ENCODE measurements at regions not wholly inside any gene's neighbourhood (a gene's known extent, or its start where the extent isn't known, plus 50 kb on each side); places are given as distances from the start of the nearest gene placed in this dataset.
"Not testable (repeated sequence)": the region's sequence is repeated elsewhere in the genome, so short reads cannot be mapped to it uniquely, and the experiment has no call there.

- no peak overlapping the region for H3K27ac ChIP-seq (ENCODE audit: low read length)
- no peaks in the 10 kb centered on the region for H3K79me2 ChIP-seq (replicated peaks; ENCODE audit: insufficient read depth, low read length)
- no peak overlapping the region for H3K9ac ChIP-seq (ENCODE audit: low read length)
- no peak overlapping the region for H2AFZ ChIP-seq (ENCODE audit: low read depth, low read length)
- H4K20me1 ChIP-seq (ENCODE audit: insufficient read depth), result no peaks in the 10 kb centered on the region
- H3F3A ChIP-seq (ENCODE audit: insufficient read depth, low read length, poor library complexity, severe bottlenecking), result no peaks in the 10 kb centered on the region
- H3K36me3 ChIP-seq (ENCODE audit: insufficient read depth, low read length), result no peaks in the 10 kb centered on the region
- H3K9me2 ChIP-seq (ENCODE audit: insufficient read depth, low read length), result no peaks in the 10 kb centered on the region
- H3K27me3 ChIP-seq (ENCODE audit: insufficient read depth, low read depth, low read length), result no peaks in the 10 kb centered on the region
- no peaks in the 10 kb centered on the region for H3K9me3 ChIP-seq (ENCODE audit: low read length)
- no peak overlapping the region for H3K4me2 ChIP-seq (ENCODE audit: low read length)
- TF ChIP-seq RAD21 (conservative IDR thresholded peaks at IDR 0.05) (no peak), CTCF (IDR thresholded peaks at IDR 0.05; ENCODE audit: poor library complexity, severe bottlenecking) (no peak), EP300 (conservative IDR thresholded peaks at IDR 0.05; ENCODE audit: poor library complexity, severe bottlenecking) (no peak), EZH2 (IDR thresholded peaks at IDR 0.05; ENCODE audit: borderline replicate concordance, insufficient read depth, low read length, poor library complexity, severe bottlenecking) (no peak), MXI1 (conservative IDR thresholded peaks at IDR 0.05; ENCODE audit: poor library complexity, severe bottlenecking) (no peak), REST (IDR thresholded peaks at IDR 0.05; ENCODE audit: borderline replicate concordance) (no peak), SMC3 (conservative IDR thresholded peaks at IDR 0.05; ENCODE audit: poor library complexity) (no peak), POLR2AphosphoS5 (IDR thresholded peaks at IDR 0.05) (no peak), TAF1 (IDR thresholded peaks at IDR 0.05; ENCODE audit: low read depth) (no peak)
- H3K4me3 ChIP-seq (ENCODE audit: low read length), result no peak overlapping the region
Observed at GRCh38 chr11:129751511-129751910, 64.1 kb upstream of the TMEM45B start.

DNA sequence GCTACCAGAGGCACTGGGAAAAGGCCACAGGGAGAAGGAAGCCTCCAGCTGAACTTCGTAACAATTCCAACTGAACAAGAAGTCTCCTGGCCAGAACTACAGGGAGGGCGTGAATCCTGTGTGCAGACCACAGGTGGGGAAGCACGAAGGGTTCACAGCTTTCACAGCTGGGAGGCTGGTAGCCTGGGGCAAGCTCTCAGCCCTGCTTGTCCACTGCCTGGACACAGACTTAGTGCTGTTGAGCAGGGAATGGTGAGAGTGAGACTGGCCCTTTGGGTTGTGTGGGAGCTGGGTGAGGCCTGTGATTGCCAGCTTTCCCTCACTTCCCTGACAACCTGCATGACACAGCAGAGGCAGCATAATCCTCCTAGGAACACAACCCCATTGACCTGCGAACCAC, 52.1 kb upstream of the TMEM45B start:
- H3K9ac ChIP-seq (ENCODE audit: low read length); H3K36me3 ChIP-seq (ENCODE audit: insufficient read depth, low read length); H2AFZ ChIP-seq (ENCODE audit: low read depth, low read length); H4K20me1 ChIP-seq (ENCODE audit: insufficient read depth); H3F3A ChIP-seq (ENCODE audit: insufficient read depth, low read length, poor library complexity, severe bottlenecking); H3K4me2 ChIP-seq (ENCODE audit: low read length); H3K4me3 ChIP-seq (ENCODE audit: low read length); H3K27ac ChIP-seq (ENCODE audit: low read length); H3K9me2 ChIP-seq (ENCODE audit: insufficient read depth, low read length); H3K9me3 ChIP-seq (ENCODE audit: low read length); H3K79me2 ChIP-seq (replicated peaks; ENCODE audit: insufficient read depth, low read length); H3K27me3 ChIP-seq (ENCODE audit: insufficient read depth, low read depth, low read length): not testable (repeated sequence)

GRCh38 chr11:129764204-129764603, 51.4 kb upstream of the TMEM45B start:
- H2AFZ ChIP-seq (ENCODE audit: low read depth, low read length); H3K27ac ChIP-seq (ENCODE audit: low read length); H3K9ac ChIP-seq (ENCODE audit: low read length); H3K36me3 ChIP-seq (ENCODE audit: insufficient read depth, low read length); H3K4me3 ChIP-seq (ENCODE audit: low read length); H3K9me3 ChIP-seq (ENCODE audit: low read length); H3F3A ChIP-seq (ENCODE audit: insufficient read depth, low read length, poor library complexity, severe bottlenecking); H3K4me2 ChIP-seq (ENCODE audit: low read length); H3K9me2 ChIP-seq (ENCODE audit: insufficient read depth, low read length); H3K27me3 ChIP-seq (ENCODE audit: insufficient read depth, low read depth, low read length); H4K20me1 ChIP-seq (ENCODE audit: insufficient read depth); H3K79me2 ChIP-seq (replicated peaks; ENCODE audit: insufficient read depth, low read length): not testable (repeated sequence)

Small RNAs in the stretch of these regions (small RNA-seq; reads per million reads assigned to genes)
- 0 reads per million in 3 experiments for gene RPS27P20
